Adrenal gland (tissue), 9 donors: ENCODE measurements at regions not wholly inside any gene's neighbourhood (a gene's known extent, or its start where the extent isn't known, plus 50 kb on each side); places are given as distances from the start of the nearest gene placed in this dataset.
"Not testable (repeated sequence)": the region's sequence is repeated elsewhere in the genome, so short reads cannot be mapped to it uniquely, and the experiment has no call there.

Source experiments
- DNase-seq, 7 donors: peaks; one replicate each; pipeline ENCODE4 v3.0.0-alpha.2; 2019 to 2020
- H3K27ac ChIP-seq, 5 donors: fragments of 200-600 bp; sonication (generic) in 4 of 5; 1 replicate in 3 of 5; 2 replicates in 2 of 5; pipeline versions ENCODE4 v1.5.1 to v1.8.0; 2016 to 2020; ENCODE audit warnings: mild to moderate bottlenecking in 1 of 5
- H3K27me3 ChIP-seq: fragments of 200-600 bp; 2 replicates; pipeline ENCODE4 v1.8.0; 2021
- H3K36me3 ChIP-seq, 2 donors: fragments of 200-600 bp; replicated peaks in 1 of 2; 1 replicate in 1 of 2; 2 replicates in 1 of 2; pipeline versions ENCODE4 v1.5.1 to v1.8.0; 2018 to 2022
- H3K4me1 ChIP-seq, 2 donors: fragments of 200-600 bp; replicated peaks in 1 of 2; 1 replicate in 1 of 2; 2 replicates in 1 of 2; pipeline versions ENCODE4 v1.5.1 to v1.8.0; 2018 to 2021
- H3K4me3 ChIP-seq, 4 donors: fragments of 200-600 bp; sonication (generic) in 3 of 4; one replicate each; pipeline ENCODE4 v1.5.1; 2016 to 2018
- H3K9me3 ChIP-seq, 3 donors: fragments of 200-600 bp; sonication (generic) in 1 of 3; replicated peaks in 1 of 3; 1 replicate in 2 of 3; 2 replicates in 1 of 3; pipeline versions ENCODE4 v1.5.1 to v1.8.0; 2016 to 2021
- CTCF ChIP-seq, 6 experiments: fragments of 450-650 bp in 4 of 6; fragments of 200-600 bp in 2 of 6; sonication (generic) in 1 of 6; IDR thresholded peaks; 1 replicate in 5 of 6; 2 replicates in 1 of 6; pipeline versions ENCODE4 v1.5.1 to v1.8.0; 2016 to 2021; ENCODE audit warnings: antibody characterized with exemption in 6 of 6, mild to moderate bottlenecking in 2 of 6, moderate library complexity in 1 of 6
- POLR2A ChIP-seq, 2 donors: fragments of 450-650 bp; IDR thresholded peaks; one replicate each; pipeline ENCODE4 v1.6.1; 2017; ENCODE audit warnings: antibody characterized with exemption in 2 of 2, mild to moderate bottlenecking in 2 of 2, moderate library complexity in 1 of 2
- WGBS, 4 donors: extraction: QIAGEN DNeasy Blood & Tissue Kit in 2 of 4; methylation state at CpG; one replicate each; pipeline versions ENCODE4 v1.1.5 to v1.1.7; 2013 to 2017; 5-methylcytosine and 5-hydroxymethylcytosine counted together
- intact Hi-C, 2 donors: fragments of 100-400 bp; cut with DNase I; formaldehyde crosslinking; loops; one replicate each; pipeline versions ENCODE4 v1.14.1 to v1.15.0; 2022 to 2023
- donor health status: healthy with polysubstance abuse.
- donor health status: Bipolar disorder and iron deficiency.
- donor health status: DM: yes; HTN: yes; CAD: no.
- donor health status: DM: no; HTN: no; CAD: no.
- donor health status: DM: no; HTN: no; CAD: no.

- WGBS, 4 donors: 23 to 44% (median 37%) methylated on average over 12 to 15 of the region's 15 CpGs
- H3K9me3 ChIP-seq: no peaks in the 10 kb centered on the region
- no peak overlapping the region for H3K27ac ChIP-seq
- H3K4me1 ChIP-seq: no peaks in the 10 kb centered on the region
- intact Hi-C loops: no loop called here
- peak; percentile 14 to 48 (median 29) for DNase-seq
- no peak overlapping the region for H3K4me3 ChIP-seq
- H3K36me3 ChIP-seq: no peaks in the 10 kb centered on the region
- peaks cover 41% of the 10 kb centered on the region for H3K27me3 ChIP-seq
- TF ChIP-seq POLR2A (IDR thresholded peaks at IDR 0.05): no peak
- peak; percentile 38 to 64 (median 50) for TF ChIP-seq CTCF (IDR thresholded peaks at IDR 0.05)
These were observed 57.8 kb upstream of the XAGE1B start for GRCh38 chrX:52574416-52575275.

GRCh38 chrX:52568146-52568545, 51.3 kb upstream of the XAGE1B start:
- 43 to 68% (median 53%) methylated on average over 9 to 12 of the region's 12 CpGs for WGBS, 4 donors
- intact Hi-C loops: not testable (repeated sequence)

More at GRCh38 chrX:52568146-52568545, 51.3 kb upstream of the XAGE1B start:
- H3K27me3 ChIP-seq: peaks cover 30% of the 10 kb centered on the region
- not testable (repeated sequence) for H3K36me3 ChIP-seq, H3K27ac ChIP-seq, H3K9me3 ChIP-seq, H3K4me1 ChIP-seq, H3K4me3 ChIP-seq, DNase-seq
